ENCODE measurements at regions not wholly inside any gene's neighbourhood (a gene's known extent, or its start where the extent isn't known, plus 50 kb on each side); places are given as distances from the start of the nearest gene placed in this dataset.
"Not testable (repeated sequence)": the region's sequence is repeated elsewhere in the genome, so short reads cannot be mapped to it uniquely, and the experiment has no call there.

GRCh38 chr9:17846948-17847655, 268.2 kb downstream of the SH3GL2 start:
- DNase-seq (ENCODE audit: low spot score): no peak

GRCh38 chr9:17847908-17848307, 269.0 kb downstream of the SH3GL2 start:
- DNase-seq (ENCODE audit: low spot score): no peak

- DNase-seq (ENCODE audit: low spot score): no peak
Measured at GRCh38 chr9:17852108-17852507, 273.2 kb downstream of the SH3GL2 start.

DNA sequence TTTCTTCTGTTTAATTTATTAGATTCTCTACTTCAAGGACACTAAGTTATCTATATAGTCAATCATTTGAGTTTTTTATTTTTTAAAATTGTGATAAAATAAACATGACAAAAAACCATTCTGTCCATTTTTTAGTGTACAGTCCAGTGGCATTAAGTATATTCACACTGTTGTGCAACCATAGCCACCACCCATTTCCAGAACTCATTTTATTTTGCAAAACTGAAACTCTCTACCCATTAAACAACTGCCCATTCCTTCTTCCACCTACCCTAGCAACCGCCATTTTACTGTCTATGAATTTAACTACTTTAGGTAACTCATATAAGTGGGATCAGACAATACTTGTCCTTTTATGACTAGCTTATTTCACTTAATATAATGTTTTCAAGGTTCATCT, 275.6 kb downstream of the SH3GL2 start:
- DNase-seq (ENCODE audit: low spot score): no peak

- no peak for DNase-seq (ENCODE audit: low spot score)
Measured at GRCh38 chr9:17856995-17857394, 278.1 kb downstream of the SH3GL2 start.

GRCh38 chr9:17859228-17859627, 280.4 kb downstream of the SH3GL2 start:
- DNase-seq (ENCODE audit: low spot score): no peak

GRCh38 chr9:17859987-17860386, 281.1 kb downstream of the SH3GL2 start:
- no peak for DNase-seq (ENCODE audit: low spot score)

- no peak for DNase-seq (ENCODE audit: low spot score)
Measured at GRCh38 chr9:17862101-17862500, 283.2 kb downstream of the SH3GL2 start.

GRCh38 chr9:17862629-17863028, 283.8 kb downstream of the SH3GL2 start:
- no peak for DNase-seq (ENCODE audit: low spot score)

DNA sequence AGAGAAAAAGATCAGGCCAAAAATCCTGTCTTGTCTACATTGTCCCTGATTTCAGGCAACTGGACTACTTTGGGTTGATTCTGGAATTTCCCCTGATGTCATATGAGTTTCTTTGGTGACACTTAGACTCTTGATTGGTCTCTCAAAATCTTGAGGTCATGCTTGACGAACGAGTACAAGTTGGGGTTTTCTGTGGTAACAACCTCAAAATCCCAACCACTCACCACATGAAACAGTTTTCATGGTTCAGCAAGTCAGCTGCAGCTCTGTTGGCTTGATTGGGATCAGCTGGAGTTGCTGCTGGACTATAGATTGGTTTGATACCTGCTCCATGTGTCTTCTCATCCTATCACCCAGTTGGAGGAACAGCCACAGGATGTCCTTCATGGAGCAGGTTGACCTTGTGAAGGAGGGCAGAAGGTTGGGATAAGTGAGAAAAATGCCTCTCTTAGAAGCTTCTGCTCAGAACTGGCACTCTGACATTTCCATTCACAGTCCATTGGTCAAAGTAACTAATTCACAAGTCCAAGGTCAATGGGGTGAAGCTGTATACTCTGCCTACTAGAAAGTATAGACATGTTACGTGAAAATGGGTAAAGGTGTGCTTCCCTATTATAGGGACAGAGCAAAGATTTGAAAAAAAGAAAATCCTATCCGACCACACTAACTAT, 284.5 kb downstream of the SH3GL2 start:
- DNase-seq (ENCODE audit: low spot score): no peak

DNA sequence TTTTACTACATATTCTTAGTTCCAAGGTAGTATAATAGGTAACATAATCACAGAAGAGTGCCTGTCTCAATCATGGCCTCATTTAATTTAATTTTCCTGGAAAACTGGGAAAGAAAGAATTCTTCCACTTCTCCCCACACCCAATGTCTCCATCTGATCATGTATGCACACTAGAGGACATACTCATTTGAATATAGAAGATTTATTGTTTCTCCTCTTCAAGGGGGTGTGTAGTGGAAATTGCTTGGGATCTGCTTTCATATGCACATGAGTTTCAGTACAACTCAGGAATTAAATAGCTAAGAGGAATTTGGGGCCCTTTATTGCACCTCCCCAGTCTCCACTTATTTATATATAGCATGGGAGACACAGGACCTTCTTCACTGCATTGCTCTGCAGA, 285.1 kb downstream of the SH3GL2 start:
- DNase-seq (ENCODE audit: low spot score): no peak

GRCh38 chr9:17864951-17865350, 286.1 kb downstream of the SH3GL2 start:
- DNase-seq (ENCODE audit: low spot score): no peak

GRCh38 chr9:17865881-17866280, 287.0 kb downstream of the SH3GL2 start:
- no peak for DNase-seq (ENCODE audit: low spot score)

DNA sequence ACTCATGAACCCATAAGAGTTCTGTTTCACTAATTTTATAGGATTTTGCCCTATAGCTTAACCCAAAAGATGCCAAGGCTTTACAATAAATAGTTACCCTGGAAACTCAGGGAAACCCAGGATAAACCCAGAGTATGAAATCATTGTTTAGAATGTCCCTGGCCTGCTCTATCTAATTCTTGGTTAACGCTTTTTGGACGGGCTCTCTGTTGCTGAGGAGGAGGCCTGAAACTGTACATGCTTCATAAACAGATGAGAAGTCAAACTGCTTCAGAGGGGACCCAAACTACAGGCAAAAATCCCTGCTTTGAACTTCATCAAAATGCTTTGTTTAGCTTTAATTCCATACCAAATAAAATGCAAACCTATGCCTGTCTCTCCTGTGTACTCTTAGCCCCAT, 291.9 kb downstream of the SH3GL2 start:
- no peak for DNase-seq (ENCODE audit: low spot score)

GRCh38 chr9:17871213-17871890, 292.5 kb downstream of the SH3GL2 start:
- DNase-seq (ENCODE audit: low spot score): no peak

DNA sequence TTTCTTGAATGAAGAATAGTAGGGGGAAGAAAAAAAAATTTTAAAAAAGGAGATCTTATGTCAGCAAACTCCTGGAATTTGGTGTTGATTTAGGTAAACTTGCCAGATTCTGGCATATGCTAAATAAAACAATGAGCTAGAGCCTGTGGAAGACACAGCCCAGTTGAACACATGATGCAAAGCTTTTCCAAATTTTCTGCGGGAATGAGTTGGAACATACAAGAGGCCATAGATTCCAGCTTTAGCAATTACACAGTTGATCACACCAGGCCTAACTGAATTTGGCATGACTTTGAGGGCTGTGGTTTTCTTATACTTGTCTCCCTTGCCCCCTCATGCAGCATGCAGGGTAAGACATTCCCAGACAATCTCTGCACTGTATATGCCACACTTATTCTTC, 297.0 kb downstream of the SH3GL2 start:
- DNase-seq (ENCODE audit: low spot score): no peak

- no peak for DNase-seq (ENCODE audit: low spot score)
Measured at GRCh38 chr9:17876687-17877086, 297.8 kb downstream of the SH3GL2 start.

- DNase-seq (ENCODE audit: low spot score): no peak
Measured at GRCh38 chr9:17878810-17879370, 300.0 kb downstream of the SH3GL2 start.

- no peak for DNase-seq (ENCODE audit: low spot score)
Measured at GRCh38 chr9:17881371-17881770, 302.5 kb downstream of the SH3GL2 start.

- DNase-seq (ENCODE audit: low spot score): no peak
Measured at GRCh38 chr9:17882688-17883594, 304.1 kb downstream of the SH3GL2 start.

GRCh38 chr9:17888066-17888465, 309.2 kb downstream of the SH3GL2 start:
- DNase-seq (ENCODE audit: low spot score): no peak

GRCh38 chr9:17888964-17889363, 310.1 kb downstream of the SH3GL2 start:
- DNase-seq (ENCODE audit: low spot score): not testable (repeated sequence)
